WTC11 (cell line): ENCODE measurements at regions not wholly inside any gene's neighbourhood (a gene's known extent, or its start where the extent isn't known, plus 50 kb on each side); places are given as distances from the start of the nearest gene placed in this dataset.

Source experiments
- ATF6 ChIP-seq: sonication (generic); formaldehyde crosslinking; IDR thresholded peaks from 2 replicates; pipeline ENCODE4 v1.8.1; 2023; ENCODE audit warnings: mild to moderate bottlenecking, missing genetic modification reagents
- CTCF ChIP-seq: fragments of 200-600 bp; IDR thresholded peaks from 2 replicates; pipeline ENCODE4 v1.8.0; 2022; ENCODE audit warnings: antibody characterized with exemption
- E2F1 ChIP-seq: sonication (generic); formaldehyde crosslinking; IDR thresholded peaks from 2 replicates; pipeline ENCODE4 v1.8.0; 2022; ENCODE audit warnings: mild to moderate bottlenecking, missing genetic modification reagents
- JUN ChIP-seq: sonication (generic); formaldehyde crosslinking; IDR thresholded peaks from 2 replicates; pipeline ENCODE4 v1.8.0; 2023; ENCODE audit warnings: mild to moderate bottlenecking, missing genetic modification reagents
- TEAD4 ChIP-seq: sonication (generic); formaldehyde crosslinking; IDR thresholded peaks from 2 replicates; pipeline ENCODE4 v1.8.0; 2022; ENCODE audit warnings: mild to moderate bottlenecking, missing genetic modification reagents

GRCh38 chr2:601806-602455 lies 75.3 kb downstream of the TMEM18 start:
- TF ChIP-seq CTCF (no peak), E2F1 (CRISPR knock-in tag) (no peak), JUN (CRISPR knock-in tag) (no peak), ATF6 (CRISPR knock-in tag) (no peak), TEAD4 (CRISPR knock-in tag) (no peak)
